ENCODE measurements at regions not wholly inside any gene's neighbourhood (a gene's known extent, or its start where the extent isn't known, plus 50 kb on each side); places are given as distances from the start of the nearest gene placed in this dataset.

- Histone ChIP-seq H3K4me3 (ENCODE audit: low read length) (no peak overlapping the region), H3K36me3 (ENCODE audit: control insufficient read depth, insufficient read depth, low read length) (no peaks in the 10 kb centered on the region), H3K27ac (ENCODE audit: low read depth, low read length) (no peak overlapping the region), H3K27me3 (ENCODE audit: control insufficient read depth, insufficient read depth, low read length) (no peaks in the 10 kb centered on the region), H3K4me1 (ENCODE audit: control insufficient read depth, insufficient read depth, low read length) (no peaks in the 10 kb centered on the region), H3K9ac (ENCODE audit: low read length) (no peak overlapping the region)
Observed at GRCh38 chr2:65710356-65710755, 278.0 kb upstream of the SPRED2 start.

- H3K36me3 ChIP-seq (ENCODE audit: control insufficient read depth, insufficient read depth, low read length) = no peaks in the 10 kb centered on the region
- H3K4me3 ChIP-seq (ENCODE audit: low read length) = no peak overlapping the region
- H3K9ac ChIP-seq (ENCODE audit: low read length) = no peak overlapping the region
- H3K27me3 ChIP-seq (ENCODE audit: control insufficient read depth, insufficient read depth, low read length) = no peaks in the 10 kb centered on the region
- H3K4me1 ChIP-seq (ENCODE audit: control insufficient read depth, insufficient read depth, low read length) = no peaks in the 10 kb centered on the region
- no peak overlapping the region for H3K27ac ChIP-seq (ENCODE audit: low read depth, low read length)
Observed at GRCh38 chr2:65708086-65708485, 275.7 kb upstream of the SPRED2 start.

GRCh38 chr2:65706411-65706810 lies 274.0 kb upstream of the SPRED2 start:
- no peaks in the 10 kb centered on the region for H3K27me3 ChIP-seq (ENCODE audit: control insufficient read depth, insufficient read depth, low read length)
- H3K4me1 ChIP-seq (ENCODE audit: control insufficient read depth, insufficient read depth, low read length) = no peaks in the 10 kb centered on the region
- no peak overlapping the region for H3K9ac ChIP-seq (ENCODE audit: low read length)
- no peak overlapping the region for H3K4me3 ChIP-seq (ENCODE audit: low read length)
- no peak overlapping the region for H3K27ac ChIP-seq (ENCODE audit: low read depth, low read length)
- no peaks in the 10 kb centered on the region for H3K36me3 ChIP-seq (ENCODE audit: control insufficient read depth, insufficient read depth, low read length)

GRCh38 chr2:65701191-65701590 lies 268.8 kb upstream of the SPRED2 start:
- H3K36me3 ChIP-seq (ENCODE audit: control insufficient read depth, insufficient read depth, low read length) = no peaks in the 10 kb centered on the region
- no peaks in the 10 kb centered on the region for H3K27me3 ChIP-seq (ENCODE audit: control insufficient read depth, insufficient read depth, low read length)
- H3K27ac ChIP-seq (ENCODE audit: low read depth, low read length) = no peak overlapping the region
- H3K4me3 ChIP-seq (ENCODE audit: low read length) = no peak overlapping the region
- H3K9ac ChIP-seq (ENCODE audit: low read length) = no peak overlapping the region
- H3K4me1 ChIP-seq (ENCODE audit: control insufficient read depth, insufficient read depth, low read length) = no peaks in the 10 kb centered on the region

GRCh38 chr2:65700720-65701119 lies 268.3 kb upstream of the SPRED2 start:
- Histone ChIP-seq H3K27ac (ENCODE audit: low read depth, low read length) (no peak overlapping the region), H3K4me1 (ENCODE audit: control insufficient read depth, insufficient read depth, low read length) (no peaks in the 10 kb centered on the region), H3K9ac (ENCODE audit: low read length) (no peak overlapping the region), H3K4me3 (ENCODE audit: low read length) (no peak overlapping the region), H3K36me3 (ENCODE audit: control insufficient read depth, insufficient read depth, low read length) (no peaks in the 10 kb centered on the region), H3K27me3 (ENCODE audit: control insufficient read depth, insufficient read depth, low read length) (no peaks in the 10 kb centered on the region)

GRCh38 chr2:65700004-65700651 lies 267.7 kb upstream of the SPRED2 start:
- Histone ChIP-seq H3K36me3 (ENCODE audit: control insufficient read depth, insufficient read depth, low read length) (no peaks in the 10 kb centered on the region), H3K4me1 (ENCODE audit: control insufficient read depth, insufficient read depth, low read length) (no peaks in the 10 kb centered on the region), H3K27me3 (ENCODE audit: control insufficient read depth, insufficient read depth, low read length) (no peaks in the 10 kb centered on the region), H3K9ac (ENCODE audit: low read length) (no peak overlapping the region), H3K4me3 (ENCODE audit: low read length) (no peak overlapping the region), H3K27ac (ENCODE audit: low read depth, low read length) (no peak overlapping the region)

- Histone ChIP-seq H3K4me1 (ENCODE audit: control insufficient read depth, insufficient read depth, low read length) (no peaks in the 10 kb centered on the region), H3K27me3 (ENCODE audit: control insufficient read depth, insufficient read depth, low read length) (no peaks in the 10 kb centered on the region), H3K27ac (ENCODE audit: low read depth, low read length) (no peak overlapping the region), H3K4me3 (ENCODE audit: low read length) (no peak overlapping the region), H3K36me3 (ENCODE audit: control insufficient read depth, insufficient read depth, low read length) (no peaks in the 10 kb centered on the region), H3K9ac (ENCODE audit: low read length) (no peak overlapping the region)
Observed at GRCh38 chr2:65691816-65692215, 259.4 kb upstream of the SPRED2 start.

GRCh38 chr2:65688141-65688886 lies 255.9 kb upstream of the SPRED2 start:
- no peaks in the 10 kb centered on the region for H3K4me1 ChIP-seq (ENCODE audit: control insufficient read depth, insufficient read depth, low read length)
- no peaks in the 10 kb centered on the region for H3K27me3 ChIP-seq (ENCODE audit: control insufficient read depth, insufficient read depth, low read length)
- no peak overlapping the region for H3K27ac ChIP-seq (ENCODE audit: low read depth, low read length)
- no peaks in the 10 kb centered on the region for H3K36me3 ChIP-seq (ENCODE audit: control insufficient read depth, insufficient read depth, low read length)
- H3K9ac ChIP-seq (ENCODE audit: low read length) = no peak overlapping the region
- no peak overlapping the region for H3K4me3 ChIP-seq (ENCODE audit: low read length)

- no peaks in the 10 kb centered on the region for H3K36me3 ChIP-seq (ENCODE audit: control insufficient read depth, insufficient read depth, low read length)
- no peak overlapping the region for H3K9ac ChIP-seq (ENCODE audit: low read length)
- no peaks in the 10 kb centered on the region for H3K4me1 ChIP-seq (ENCODE audit: control insufficient read depth, insufficient read depth, low read length)
- no peaks in the 10 kb centered on the region for H3K27me3 ChIP-seq (ENCODE audit: control insufficient read depth, insufficient read depth, low read length)
- H3K4me3 ChIP-seq (ENCODE audit: low read length) = no peak overlapping the region
- H3K27ac ChIP-seq (ENCODE audit: low read depth, low read length) = no peak overlapping the region
Observed at GRCh38 chr2:65687614-65688013, 255.2 kb upstream of the SPRED2 start.

GRCh38 chr2:65686928-65687521 lies 254.6 kb upstream of the SPRED2 start:
- Histone ChIP-seq H3K27me3 (ENCODE audit: control insufficient read depth, insufficient read depth, low read length) (no peaks in the 10 kb centered on the region), H3K4me1 (ENCODE audit: control insufficient read depth, insufficient read depth, low read length) (no peaks in the 10 kb centered on the region), H3K27ac (ENCODE audit: low read depth, low read length) (no peak overlapping the region), H3K9ac (ENCODE audit: low read length) (no peak overlapping the region), H3K36me3 (ENCODE audit: control insufficient read depth, insufficient read depth, low read length) (no peaks in the 10 kb centered on the region), H3K4me3 (ENCODE audit: low read length) (no peak overlapping the region)

- no peaks in the 10 kb centered on the region for H3K27me3 ChIP-seq (ENCODE audit: control insufficient read depth, insufficient read depth, low read length)
- no peak overlapping the region for H3K4me3 ChIP-seq (ENCODE audit: low read length)
- H3K27ac ChIP-seq (ENCODE audit: low read depth, low read length) = no peak overlapping the region
- no peaks in the 10 kb centered on the region for H3K4me1 ChIP-seq (ENCODE audit: control insufficient read depth, insufficient read depth, low read length)
- no peak overlapping the region for H3K9ac ChIP-seq (ENCODE audit: low read length)
- H3K36me3 ChIP-seq (ENCODE audit: control insufficient read depth, insufficient read depth, low read length) = no peaks in the 10 kb centered on the region
Observed at GRCh38 chr2:65681503-65681902, 249.1 kb upstream of the SPRED2 start.

GRCh38 chr2:65678779-65679391 lies 246.5 kb upstream of the SPRED2 start:
- Histone ChIP-seq H3K4me1 (ENCODE audit: control insufficient read depth, insufficient read depth, low read length) (no peaks in the 10 kb centered on the region), H3K36me3 (ENCODE audit: control insufficient read depth, insufficient read depth, low read length) (no peaks in the 10 kb centered on the region), H3K4me3 (ENCODE audit: low read length) (no peak overlapping the region), H3K27ac (ENCODE audit: low read depth, low read length) (no peak overlapping the region), H3K9ac (ENCODE audit: low read length) (no peak overlapping the region), H3K27me3 (ENCODE audit: control insufficient read depth, insufficient read depth, low read length) (no peaks in the 10 kb centered on the region)
